WTC11 (cell line): ENCODE measurements at regions not wholly inside any gene's neighbourhood (a gene's known extent, or its start where the extent isn't known, plus 50 kb on each side); places are given as distances from the start of the nearest gene placed in this dataset.

Source experiments
- ATAC-seq: fragments of 200-7000 bp; cut with Tn5 transposase; 2 replicates; pipeline ENCODE4 v1.10.0; 2021; ENCODE audit warnings: mild to moderate bottlenecking, moderate library complexity
- CTCF ChIA-PET: fragments of 300-600 bp; sonication (Branson Sonifier 250); formaldehyde crosslinking; loops from one replicate; lab custom pipeline; 2021; ENCODE audit warnings: antibody characterized with exemption; lab: Charles Lee
- POLR2A ChIA-PET: fragments of 350-600 bp; sonication (Branson Sonifier 250); formaldehyde crosslinking; loops from one replicate; lab custom pipeline; 2021; ENCODE audit warnings: antibody characterized with exemption; lab: Charles Lee
- DNase-seq: peaks from one replicate; pipeline ENCODE4 v3.0.0; 2021; ENCODE audit warnings: low spot score
- H3K27ac Mint-ChIP-seq: 2 replicates; pipeline ENCODE4 v1.8.0; 2021; ENCODE audit warnings: mixed read lengths
- H3K27me3 Mint-ChIP-seq: 2 replicates; pipeline ENCODE4 v1.8.0; 2021; ENCODE audit warnings: low read depth, mild to moderate bottlenecking, moderate library complexity, mixed read lengths
- H3K36me3 Mint-ChIP-seq: 2 replicates; pipeline ENCODE4 v1.8.0; 2021; ENCODE audit warnings: mixed read lengths
- H3K4me1 Mint-ChIP-seq: 2 replicates; pipeline ENCODE4 v1.8.0; 2022; ENCODE audit warnings: mixed read lengths
- H3K4me3 Mint-ChIP-seq: 2 replicates; pipeline ENCODE4 v1.8.0; 2021; ENCODE audit warnings: mild to moderate bottlenecking, moderate library complexity, mixed read lengths
- H3K9me3 Mint-ChIP-seq: 2 replicates; pipeline ENCODE4 v1.8.0; 2021; ENCODE audit warnings: mixed read lengths
- AFF4 ChIP-seq: sonication (generic); formaldehyde crosslinking; IDR thresholded peaks from 2 replicates; pipeline ENCODE4 v1.8.1; 2023; ENCODE audit warnings: mild to moderate bottlenecking, missing genetic modification reagents, borderline replicate concordance
- ATF2 ChIP-seq: sonication (generic); formaldehyde crosslinking; IDR thresholded peaks from 2 replicates; pipeline ENCODE4 v1.8.1; 2022; ENCODE audit warnings: low read depth, missing genetic modification reagents, borderline replicate concordance
- ATF3 ChIP-seq: sonication (generic); formaldehyde crosslinking; conservative IDR thresholded peaks from 2 replicates; pipeline ENCODE4 v1.8.1; 2022; ENCODE audit warnings: mild to moderate bottlenecking, missing genetic modification reagents
- CBFB ChIP-seq: sonication (generic); formaldehyde crosslinking; IDR thresholded peaks from 2 replicates; pipeline ENCODE4 v1.8.1; 2022; ENCODE audit warnings: mild to moderate bottlenecking, low read depth, missing genetic modification reagents
- ELF4 ChIP-seq: sonication (generic); formaldehyde crosslinking; IDR thresholded peaks from 2 replicates; pipeline ENCODE4 v1.8.1; 2022; ENCODE audit warnings: low read depth, mild to moderate bottlenecking, moderate library complexity, missing genetic modification reagents
- EMX1 ChIP-seq: fragments of 250-450 bp; sonication (Bioruptor Pico); IDR thresholded peaks from 2 replicates; pipeline ENCODE4 v1.8.0; 2021; ENCODE audit warnings: mild to moderate bottlenecking
- FOXK1 ChIP-seq: sonication (generic); formaldehyde crosslinking; IDR thresholded peaks from 2 replicates; pipeline ENCODE4 v1.8.0; 2022; ENCODE audit warnings: mild to moderate bottlenecking, moderate library complexity, missing genetic modification reagents
- FOXP1 ChIP-seq: sonication (generic); formaldehyde crosslinking; IDR thresholded peaks from 2 replicates; pipeline ENCODE4 v1.8.0; 2022; ENCODE audit warnings: missing genetic modification reagents, mild to moderate bottlenecking, moderate library complexity, borderline replicate concordance
- GTF2I ChIP-seq: fragments of 250-450 bp; sonication (Bioruptor Pico); conservative IDR thresholded peaks from 2 replicates; pipeline ENCODE4 v1.4.0; 2021; ENCODE audit warnings: mild to moderate bottlenecking
- MXD4 ChIP-seq: fragments of 250-450 bp; sonication (Bioruptor Pico); IDR thresholded peaks from 2 replicates; pipeline ENCODE4 v1.8.0; 2021; ENCODE audit warnings: mild to moderate bottlenecking, moderate library complexity, borderline replicate concordance
- NFE2L1 ChIP-seq: sonication (generic); formaldehyde crosslinking; IDR thresholded peaks from 2 replicates; pipeline ENCODE4 v1.8.1; 2023; ENCODE audit warnings: missing genetic modification reagents
- ZNF138 ChIP-seq: sonication (generic); formaldehyde crosslinking; conservative IDR thresholded peaks from 2 replicates; pipeline ENCODE4 v1.8.1; 2022; ENCODE audit warnings: mild to moderate bottlenecking, moderate library complexity, missing genetic modification reagents
- ZNF263 ChIP-seq: sonication (generic); formaldehyde crosslinking; IDR thresholded peaks from 2 replicates; pipeline ENCODE4 v1.8.1; 2022; ENCODE audit warnings: low read depth, mild to moderate bottlenecking, moderate library complexity, missing genetic modification reagents
- ZNF396 ChIP-seq: fragments of 250-450 bp; sonication (Bioruptor Pico); IDR thresholded peaks from 2 replicates; pipeline ENCODE4 v1.8.0; 2021; ENCODE audit warnings: mild to moderate bottlenecking, moderate library complexity, borderline replicate concordance
- TF ChIP-seq, protein P1 (sequence below): fragments of 250-450 bp; sonication (Bioruptor Pico); IDR thresholded peaks from 2 replicates; pipeline ENCODE4 v1.9.0; 2021; ENCODE audit warnings: mild to moderate bottlenecking, borderline replicate concordance
- TF ChIP-seq, protein P2 (sequence below): fragments of 250-450 bp; sonication (Bioruptor Pico); conservative IDR thresholded peaks from 2 replicates; pipeline ENCODE4 v1.9.0; 2021; ENCODE audit warnings: mild to moderate bottlenecking
- TF ChIP-seq, protein P3 (sequence below): sonication (generic); formaldehyde crosslinking; IDR thresholded peaks from 2 replicates; pipeline ENCODE4 v1.8.0; 2023; ENCODE audit warnings: missing genetic modification reagents

DNA sequence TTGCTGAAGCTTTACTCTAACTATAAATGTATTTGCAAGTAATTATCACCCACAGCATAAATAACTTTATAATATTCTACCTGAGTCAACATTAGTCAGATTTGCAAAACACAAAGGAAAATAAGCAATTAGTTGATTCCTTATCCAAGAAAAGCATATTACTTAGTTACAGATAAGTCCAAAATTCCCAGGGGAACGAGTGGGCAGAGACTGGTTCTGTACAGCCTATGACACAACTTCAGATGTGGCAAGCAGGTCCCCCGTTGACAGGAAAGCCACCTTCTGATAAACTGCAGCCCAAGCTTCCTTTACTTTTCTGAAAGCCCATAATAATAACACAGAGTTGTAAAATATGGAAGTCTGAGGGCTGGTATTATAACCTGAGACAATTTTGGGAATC, 62.4 kb upstream of the NDP start:
- TF ChIP-seq, protein P1, sequence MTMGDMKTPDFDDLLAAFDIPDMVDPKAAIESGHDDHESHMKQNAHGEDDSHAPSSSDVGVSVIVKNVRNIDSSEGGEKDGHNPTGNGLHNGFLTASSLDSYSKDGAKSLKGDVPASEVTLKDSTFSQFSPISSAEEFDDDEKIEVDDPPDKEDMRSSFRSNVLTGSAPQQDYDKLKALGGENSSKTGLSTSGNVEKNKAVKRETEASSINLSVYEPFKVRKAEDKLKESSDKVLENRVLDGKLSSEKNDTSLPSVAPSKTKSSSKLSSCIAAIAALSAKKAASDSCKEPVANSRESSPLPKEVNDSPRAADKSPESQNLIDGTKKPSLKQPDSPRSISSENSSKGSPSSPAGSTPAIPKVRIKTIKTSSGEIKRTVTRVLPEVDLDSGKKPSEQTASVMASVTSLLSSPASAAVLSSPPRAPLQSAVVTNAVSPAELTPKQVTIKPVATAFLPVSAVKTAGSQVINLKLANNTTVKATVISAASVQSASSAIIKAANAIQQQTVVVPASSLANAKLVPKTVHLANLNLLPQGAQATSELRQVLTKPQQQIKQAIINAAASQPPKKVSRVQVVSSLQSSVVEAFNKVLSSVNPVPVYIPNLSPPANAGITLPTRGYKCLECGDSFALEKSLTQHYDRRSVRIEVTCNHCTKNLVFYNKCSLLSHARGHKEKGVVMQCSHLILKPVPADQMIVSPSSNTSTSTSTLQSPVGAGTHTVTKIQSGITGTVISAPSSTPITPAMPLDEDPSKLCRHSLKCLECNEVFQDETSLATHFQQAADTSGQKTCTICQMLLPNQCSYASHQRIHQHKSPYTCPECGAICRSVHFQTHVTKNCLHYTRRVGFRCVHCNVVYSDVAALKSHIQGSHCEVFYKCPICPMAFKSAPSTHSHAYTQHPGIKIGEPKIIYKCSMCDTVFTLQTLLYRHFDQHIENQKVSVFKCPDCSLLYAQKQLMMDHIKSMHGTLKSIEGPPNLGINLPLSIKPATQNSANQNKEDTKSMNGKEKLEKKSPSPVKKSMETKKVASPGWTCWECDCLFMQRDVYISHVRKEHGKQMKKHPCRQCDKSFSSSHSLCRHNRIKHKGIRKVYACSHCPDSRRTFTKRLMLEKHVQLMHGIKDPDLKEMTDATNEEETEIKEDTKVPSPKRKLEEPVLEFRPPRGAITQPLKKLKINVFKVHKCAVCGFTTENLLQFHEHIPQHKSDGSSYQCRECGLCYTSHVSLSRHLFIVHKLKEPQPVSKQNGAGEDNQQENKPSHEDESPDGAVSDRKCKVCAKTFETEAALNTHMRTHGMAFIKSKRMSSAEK (CRISPR knock-in tag), result no peak
- TF ChIP-seq, protein P2, sequence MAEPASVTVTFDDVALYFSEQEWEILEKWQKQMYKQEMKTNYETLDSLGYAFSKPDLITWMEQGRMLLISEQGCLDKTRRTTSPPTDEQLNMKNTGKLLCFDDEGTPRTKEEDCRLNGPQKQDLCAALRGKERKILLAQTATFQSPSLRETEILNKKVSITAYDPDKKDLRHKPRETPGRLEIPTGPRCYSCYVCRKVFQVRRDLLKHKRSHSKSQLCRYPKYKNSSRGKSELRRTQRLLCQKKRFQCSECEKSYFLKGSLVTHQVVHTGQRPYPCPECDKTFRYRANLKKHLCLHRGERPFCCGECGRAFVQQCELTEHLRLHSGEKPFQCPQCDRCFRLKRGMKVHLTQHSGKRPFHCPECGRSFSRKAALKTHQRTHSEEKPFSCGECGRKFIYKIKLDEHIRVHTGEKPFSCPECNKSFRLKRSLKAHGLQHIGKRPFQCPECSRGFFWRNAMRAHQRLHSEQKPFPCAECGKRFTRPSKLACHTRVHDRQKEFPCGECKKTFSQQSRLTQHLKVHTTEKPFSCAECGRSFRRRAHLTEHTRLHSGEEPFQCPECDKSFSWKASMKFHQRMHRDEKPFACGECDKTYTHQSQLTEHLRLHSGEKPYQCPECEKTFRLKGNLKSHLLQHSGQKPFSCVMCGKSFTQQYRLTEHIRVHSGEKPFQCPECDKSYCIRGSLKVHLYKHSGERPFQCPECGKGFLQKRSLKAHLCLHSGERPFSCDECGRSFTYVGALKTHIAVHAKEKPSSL (CRISPR knock-in tag), result no peak
- no peak for TF ChIP-seq ELF4 (CRISPR knock-in tag)
- no peak for TF ChIP-seq ZNF396 (CRISPR knock-in tag)
- no peak for TF ChIP-seq CBFB
- no peak for TF ChIP-seq ATF3
- no peak for TF ChIP-seq ZNF138
- TF ChIP-seq MXD4, result no peak
- TF ChIP-seq ATF2 (CRISPR knock-in tag), result no peak
- TF ChIP-seq FOXK1, result no peak
- TF ChIP-seq FOXP1 (CRISPR knock-in tag), result no peak
- TF ChIP-seq, protein P3, sequence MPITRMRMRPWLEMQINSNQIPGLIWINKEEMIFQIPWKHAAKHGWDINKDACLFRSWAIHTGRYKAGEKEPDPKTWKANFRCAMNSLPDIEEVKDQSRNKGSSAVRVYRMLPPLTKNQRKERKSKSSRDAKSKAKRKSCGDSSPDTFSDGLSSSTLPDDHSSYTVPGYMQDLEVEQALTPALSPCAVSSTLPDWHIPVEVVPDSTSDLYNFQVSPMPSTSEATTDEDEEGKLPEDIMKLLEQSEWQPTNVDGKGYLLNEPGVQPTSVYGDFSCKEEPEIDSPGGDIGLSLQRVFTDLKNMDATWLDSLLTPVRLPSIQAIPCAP, result no peak
- H3K9me3 Mint-ChIP-seq, result no peaks in the 10 kb centered on the region
- no peak for ATAC-seq
- ChIA-PET POLR2A (interaction anchor here (0.7 kb wide), 1 partner anchor 467 kb away, joined by 7 read pairs; no protein-coding TSS in a partner anchor), CTCF (interaction anchor here (0.5 kb wide), 1 partner anchor 9 kb away, joined by 3 read pairs; no protein-coding TSS in a partner anchor)
- no peaks in the 10 kb centered on the region for H3K27me3 Mint-ChIP-seq
- peaks cover 35% of the 10 kb centered on the region for H3K4me1 Mint-ChIP-seq
- no peaks in the 10 kb centered on the region for H3K36me3 Mint-ChIP-seq
- no peak overlapping the region for H3K27ac Mint-ChIP-seq
- no peak overlapping the region for H3K4me3 Mint-ChIP-seq
- DNase-seq, result no peak

DNA sequence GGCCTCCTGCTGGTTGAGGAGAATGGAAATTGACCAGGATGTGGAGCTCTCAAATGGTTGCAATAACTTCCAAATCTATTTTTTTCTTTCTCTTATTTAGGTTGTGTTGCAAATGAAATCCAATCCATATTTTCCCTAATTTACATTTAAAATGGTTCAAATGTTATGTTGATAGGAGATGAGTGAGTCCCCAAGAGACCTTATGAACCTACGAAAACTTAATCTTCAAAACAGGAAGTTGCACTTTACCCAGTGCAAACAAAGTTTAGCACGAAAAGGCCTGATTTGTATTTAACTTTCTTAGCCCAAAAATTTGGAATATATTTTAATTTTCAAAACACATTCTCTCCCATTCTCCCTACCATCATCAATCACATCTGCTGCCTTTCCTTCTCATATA, 59.3 kb upstream of the NDP start:
- POLR2A ChIA-PET, result no interaction called here

More for the DNA sequence above, 59.3 kb upstream of the NDP start:
- CTCF ChIA-PET, result interaction anchor here (3.2 kb wide), 1 partner anchor 74 kb away, joined by 10 read pairs; no protein-coding TSS in a partner anchor
- TF ChIP-seq GTF2I (CRISPR knock-in tag), result no peak
- TF ChIP-seq EMX1 (CRISPR knock-in tag), result no peak
- no peak for TF ChIP-seq ZNF263
- no peak for TF ChIP-seq NFE2L1 (CRISPR knock-in tag)
- TF ChIP-seq AFF4 (CRISPR knock-in tag), result no peak
- TF ChIP-seq ZNF138, result no peak
- TF ChIP-seq, protein P2 (CRISPR knock-in tag), result no peak
- TF ChIP-seq CBFB, result no peak
- H3K4me3 Mint-ChIP-seq, result no peak overlapping the region
- no peak for ATAC-seq
- H3K9me3 Mint-ChIP-seq, result no peaks in the 10 kb centered on the region
- H3K27me3 Mint-ChIP-seq, result no peaks in the 10 kb centered on the region
- no peak for DNase-seq
- H3K36me3 Mint-ChIP-seq, result no peaks in the 10 kb centered on the region
- H3K27ac Mint-ChIP-seq, result no peak overlapping the region
- peaks cover 38% of the 10 kb centered on the region for H3K4me1 Mint-ChIP-seq
